Esophagus muscularis mucosa (tissue), 4 donors: ENCODE measurements at regions not wholly inside any gene's neighbourhood (a gene's known extent, or its start where the extent isn't known, plus 50 kb on each side); places are given as distances from the start of the nearest gene placed in this dataset.

Experiments
- DNase-seq: peaks from one replicate; pipeline ENCODE4 v3.0.0-alpha.2; 2017; ENCODE audit errors: extremely low spot score
- H3K27ac ChIP-seq, 4 donors: fragments of 200-600 bp; sonication (generic); replicated peaks in 1 of 4; 1 replicate in 3 of 4; 2 replicates in 1 of 4; pipeline ENCODE4 v1.5.1; 2016 to 2019; ENCODE audit warnings: mild to moderate bottlenecking in 1 of 4
- H3K27me3 ChIP-seq, 4 donors: fragments of 200-600 bp; sonication (generic); one replicate each; pipeline versions ENCODE4 v1.5.1 to v1.6.0; 2016 to 2019
- H3K36me3 ChIP-seq, 4 donors: fragments of 200-600 bp; sonication (generic); one replicate each; pipeline ENCODE4 v1.5.1; 2016 to 2019
- H3K4me1 ChIP-seq, 4 donors: fragments of 200-600 bp; sonication (generic); one replicate each; pipeline ENCODE4 v1.5.1; 2016 to 2019
- H3K4me3 ChIP-seq, 4 donors: fragments of 200-600 bp; sonication (generic); 1 replicate in 2 of 4; 2 replicates in 2 of 4; pipeline ENCODE4 v1.5.1; 2016 to 2019; ENCODE audit warnings: mild to moderate bottlenecking in 4 of 4, moderate library complexity in 1 of 4
- H3K9me3 ChIP-seq, 4 donors: fragments of 200-600 bp; sonication (generic); 1 replicate in 3 of 4; 2 replicates in 1 of 4; pipeline ENCODE4 v1.5.1; 2016 to 2019
- CTCF ChIP-seq, 3 experiments: fragments of 200-600 bp in 2 of 3; fragments of 450-650 bp in 1 of 3; sonication (generic) in 2 of 3; IDR thresholded peaks; one replicate each; pipeline ENCODE4 v1.5.1; 2017 to 2019; ENCODE audit warnings: antibody characterized with exemption in 3 of 3, mild to moderate bottlenecking in 2 of 3, moderate library complexity in 1 of 3
- EP300 ChIP-seq: sonication (generic); formaldehyde crosslinking; IDR thresholded peaks from one replicate; pipeline ENCODE4 v1.6.1; 2017; ENCODE audit warnings: antibody characterized with exemption
- POLR2A ChIP-seq: fragments of 450-650 bp; IDR thresholded peaks from one replicate; pipeline ENCODE4 v1.6.1; 2017; ENCODE audit warnings: antibody characterized with exemption, moderate library complexity, mild to moderate bottlenecking, low read depth
- POLR2AphosphoS5 ChIP-seq, 2 donors: sonication (generic); formaldehyde crosslinking; IDR thresholded peaks; one replicate each; pipeline ENCODE4 v1.6.1; 2017; ENCODE audit warnings: antibody characterized with exemption in 2 of 2
- WGBS: methylation state at CpG from one replicate; pipeline ENCODE4 v1.1.5; 2018; 5-methylcytosine and 5-hydroxymethylcytosine counted together
- intact Hi-C: fragments of 100-400 bp; cut with DNase I; formaldehyde crosslinking; loops from one replicate; pipeline ENCODE4 v1.15.1; 2023

DNA sequence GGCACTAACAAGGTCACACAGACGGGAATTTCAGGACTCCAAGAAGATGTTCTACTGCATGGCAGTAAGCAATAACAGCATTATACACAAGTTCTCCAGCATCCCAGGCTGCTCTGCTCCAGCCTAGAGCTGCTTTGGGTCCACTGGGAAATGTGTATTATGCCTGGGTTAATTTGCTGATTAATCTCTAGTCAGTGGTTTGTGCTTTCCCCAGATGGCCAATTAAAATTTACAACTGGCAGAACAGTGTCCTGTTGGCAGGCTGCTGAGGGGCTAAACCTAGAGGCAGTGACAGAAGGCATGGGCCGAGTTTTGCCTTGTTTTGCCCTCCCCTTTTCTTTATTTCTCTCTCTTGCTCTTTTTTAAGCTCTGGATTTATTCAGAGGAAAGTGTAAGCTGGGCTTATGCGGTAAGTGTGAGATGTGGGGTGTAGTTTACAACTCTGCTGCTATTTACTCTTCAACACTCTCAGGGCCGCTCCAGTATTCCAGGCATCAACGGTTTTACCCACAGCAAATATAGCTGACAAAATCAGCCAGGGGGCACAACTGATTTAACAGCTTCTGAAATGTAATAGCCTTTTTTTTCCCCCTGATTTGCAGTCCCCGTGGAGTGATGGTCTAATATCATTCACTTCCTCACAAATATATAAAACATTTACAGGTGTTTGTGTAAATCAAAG, 348.0 kb downstream of the GPD2 start:
- no peak overlapping the region for H3K27ac ChIP-seq
- H3K4me3 ChIP-seq, result no peak overlapping the region
- H3K36me3 ChIP-seq, result no peaks in the 10 kb centered on the region
- H3K4me1 ChIP-seq, result no peaks in the 10 kb centered on the region
- no peak for TF ChIP-seq CTCF (IDR thresholded peaks at IDR 0.05)
- no peak for TF ChIP-seq POLR2A
- no peak for TF ChIP-seq POLR2AphosphoS5 (IDR thresholded peaks at IDR 0.05)
- no peak for TF ChIP-seq EP300
- no peak for DNase-seq
- 57% methylated on average over 6 of the region's 6 CpGs for WGBS
- H3K27me3 ChIP-seq, result no peaks in the 10 kb centered on the region
- intact Hi-C loops, result no loop called here
- H3K9me3 ChIP-seq, result no peaks in the 10 kb centered on the region

DNA sequence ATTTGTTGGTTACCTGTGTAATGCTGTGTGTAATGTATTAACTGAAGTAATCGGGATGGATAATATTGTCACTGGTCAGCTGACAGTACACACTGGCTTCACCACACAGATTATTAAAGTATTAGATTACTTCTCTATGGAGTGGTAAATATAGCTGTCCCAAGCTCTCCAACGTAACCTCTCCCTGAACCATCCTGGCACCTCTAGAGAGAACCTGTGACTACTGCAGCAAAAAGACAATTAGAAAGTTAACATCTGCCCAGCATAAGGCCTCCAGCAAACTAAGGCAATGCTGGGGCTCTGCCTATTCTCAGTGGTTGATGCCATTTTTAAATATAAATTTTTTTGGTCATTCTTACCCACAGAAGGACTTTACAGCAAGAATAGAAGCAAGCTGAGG, 351.3 kb downstream of the GPD2 start:
- Histone ChIP-seq H3K36me3 (no peaks in the 10 kb centered on the region), H3K27me3 (no peaks in the 10 kb centered on the region), H3K27ac (no peak overlapping the region), H3K9me3 (no peaks in the 10 kb centered on the region), H3K4me1 (no peaks in the 10 kb centered on the region), H3K4me3 (no peak overlapping the region)
- DNase-seq, result no peak
- 91% methylated on average over 2 of the region's 2 CpGs for WGBS
- intact Hi-C loops, result no loop called here
- TF ChIP-seq EP300 (no peak), POLR2A (no peak), CTCF (IDR thresholded peaks at IDR 0.05) (no peak), POLR2AphosphoS5 (IDR thresholded peaks at IDR 0.05) (no peak)

- intact Hi-C loops, result no loop called here
- Histone ChIP-seq H3K36me3 (no peaks in the 10 kb centered on the region), H3K9me3 (no peaks in the 10 kb centered on the region), H3K27me3 (no peaks in the 10 kb centered on the region), H3K4me1 (no peaks in the 10 kb centered on the region), H3K27ac (no peak overlapping the region), H3K4me3 (no peak overlapping the region)
- no peak for DNase-seq
- WGBS, result 98% methylated on average over 3 of the region's 3 CpGs
- TF ChIP-seq EP300, result no peak
- no peak for TF ChIP-seq POLR2AphosphoS5 (IDR thresholded peaks at IDR 0.05)
Observed at GRCh38 chr2:156790343-156791037, 354.3 kb downstream of the GPD2 start.

DNA sequence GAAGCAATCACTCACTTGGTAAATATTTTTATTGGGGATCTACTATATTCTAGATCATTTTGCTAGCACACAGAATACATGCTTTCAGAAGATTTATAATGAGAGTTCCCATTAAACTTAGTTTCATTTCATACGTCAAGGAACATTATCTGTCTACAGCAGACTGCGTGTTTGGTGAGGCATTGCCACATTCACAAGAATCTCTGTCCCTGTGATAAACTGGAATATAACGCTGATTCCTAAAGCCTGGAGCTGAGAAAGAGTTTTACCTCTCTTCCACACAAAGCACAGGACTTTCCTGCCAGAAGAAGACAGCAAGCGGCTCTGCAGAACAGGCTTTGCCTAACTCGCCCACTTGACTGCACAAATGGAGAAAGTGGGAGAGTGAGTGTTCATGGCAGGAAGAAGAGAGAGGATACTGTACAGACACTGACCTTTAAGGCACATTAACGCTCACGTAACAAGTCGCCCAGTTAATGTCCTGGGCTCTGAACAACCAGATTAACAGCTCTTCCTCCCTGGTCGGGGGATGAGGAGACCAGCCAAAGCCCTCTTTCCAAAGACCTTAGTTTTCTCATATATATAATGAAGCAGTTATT, 356.2 kb downstream of the GPD2 start:
- intact Hi-C loops, result no loop called here
- TF ChIP-seq CTCF (IDR thresholded peaks at IDR 0.05) (no peak), POLR2AphosphoS5 (IDR thresholded peaks at IDR 0.05) (no peak), EP300 (no peak), POLR2A (no peak)
- H3K27me3 ChIP-seq, result no peaks in the 10 kb centered on the region
- H3K4me3 ChIP-seq, result no peak overlapping the region
- DNase-seq, result no peak
- H3K4me1 ChIP-seq, result no peaks in the 10 kb centered on the region
- no peaks in the 10 kb centered on the region for H3K9me3 ChIP-seq
- H3K36me3 ChIP-seq, result no peaks in the 10 kb centered on the region
- 81% methylated on average over 9 of the region's 9 CpGs for WGBS
- H3K27ac ChIP-seq, result no peak overlapping the region

DNA sequence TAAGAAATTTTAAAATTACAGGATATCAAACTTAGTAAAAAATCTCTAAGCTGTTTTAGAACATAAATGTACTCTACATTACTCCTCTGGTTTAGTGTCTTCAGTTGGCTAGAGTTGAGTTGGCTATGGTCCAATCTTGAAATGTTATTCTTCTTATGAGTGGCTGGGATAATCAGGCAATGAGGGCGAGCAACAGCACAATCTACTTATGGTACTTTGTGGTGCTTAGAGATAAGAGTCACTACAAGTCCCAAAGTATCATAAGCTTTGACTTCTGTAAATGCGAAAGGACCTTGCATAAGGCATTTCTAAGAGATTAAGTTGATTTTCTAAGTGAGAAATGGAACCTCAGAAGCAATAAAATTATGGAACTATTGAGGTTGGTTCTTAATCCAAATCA, 361.7 kb downstream of the GPD2 start:
- H3K36me3 ChIP-seq, result no peaks in the 10 kb centered on the region
- 93% methylated on average over 2 of the region's 2 CpGs for WGBS
- H3K4me1 ChIP-seq, result no peaks in the 10 kb centered on the region

More for the DNA sequence above, 361.7 kb downstream of the GPD2 start:
- Histone ChIP-seq H3K9me3 (no peaks in the 10 kb centered on the region), H3K27ac (no peak overlapping the region), H3K4me3 (no peak overlapping the region), H3K27me3 (no peaks in the 10 kb centered on the region)
- TF ChIP-seq CTCF (IDR thresholded peaks at IDR 0.05) (no peak), EP300 (no peak), POLR2AphosphoS5 (IDR thresholded peaks at IDR 0.05) (no peak), POLR2A (no peak)
- intact Hi-C loops, result no loop called here
- no peak for DNase-seq
